ENCODE measurements at regions not wholly inside any gene's neighbourhood (a gene's known extent, or its start where the extent isn't known, plus 50 kb on each side); places are given as distances from the start of the nearest gene placed in this dataset.

DNA sequence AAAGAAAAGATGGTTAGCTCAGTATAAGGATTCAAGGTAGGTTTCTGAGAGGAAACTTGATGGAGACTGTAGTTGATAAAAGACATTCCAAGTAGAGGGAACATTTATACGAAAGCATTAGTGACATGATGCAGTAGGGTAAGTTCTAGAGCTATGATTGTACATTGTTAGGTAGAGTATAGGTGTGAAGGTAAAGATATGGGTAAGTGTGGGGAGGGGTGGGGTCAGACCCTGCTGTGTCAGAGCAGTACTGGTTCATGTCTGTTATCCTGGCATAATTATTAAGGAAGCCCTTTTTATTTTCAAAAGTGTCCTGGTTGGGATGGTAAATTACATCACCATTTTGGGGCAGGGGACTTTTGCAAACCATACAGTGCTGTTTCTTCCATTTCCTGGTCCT is 635.8 kb downstream of the COL12A1 start:
- TF ChIP-seq, protein P1, sequence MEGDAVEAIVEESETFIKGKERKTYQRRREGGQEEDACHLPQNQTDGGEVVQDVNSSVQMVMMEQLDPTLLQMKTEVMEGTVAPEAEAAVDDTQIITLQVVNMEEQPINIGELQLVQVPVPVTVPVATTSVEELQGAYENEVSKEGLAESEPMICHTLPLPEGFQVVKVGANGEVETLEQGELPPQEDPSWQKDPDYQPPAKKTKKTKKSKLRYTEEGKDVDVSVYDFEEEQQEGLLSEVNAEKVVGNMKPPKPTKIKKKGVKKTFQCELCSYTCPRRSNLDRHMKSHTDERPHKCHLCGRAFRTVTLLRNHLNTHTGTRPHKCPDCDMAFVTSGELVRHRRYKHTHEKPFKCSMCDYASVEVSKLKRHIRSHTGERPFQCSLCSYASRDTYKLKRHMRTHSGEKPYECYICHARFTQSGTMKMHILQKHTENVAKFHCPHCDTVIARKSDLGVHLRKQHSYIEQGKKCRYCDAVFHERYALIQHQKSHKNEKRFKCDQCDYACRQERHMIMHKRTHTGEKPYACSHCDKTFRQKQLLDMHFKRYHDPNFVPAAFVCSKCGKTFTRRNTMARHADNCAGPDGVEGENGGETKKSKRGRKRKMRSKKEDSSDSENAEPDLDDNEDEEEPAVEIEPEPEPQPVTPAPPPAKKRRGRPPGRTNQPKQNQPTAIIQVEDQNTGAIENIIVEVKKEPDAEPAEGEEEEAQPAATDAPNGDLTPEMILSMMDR (conservative IDR thresholded peaks at IDR 0.05) = no peak
- no peak for TF ChIP-seq ZFX (IDR thresholded peaks at IDR 0.05)
